ENCODE measurements at regions not wholly inside any gene's neighbourhood (a gene's known extent, or its start where the extent isn't known, plus 50 kb on each side); places are given as distances from the start of the nearest gene placed in this dataset.
"Not testable (repeated sequence)": the region's sequence is repeated elsewhere in the genome, so short reads cannot be mapped to it uniquely, and the experiment has no call there.

GRCh38 chr7:82517050-82517449, 73.5 kb upstream of the CACNA2D1 start:
- ATAC-seq (no peak), DNase-seq (no peak)
- Mint-ChIP-seq H3K9me3 (peaks cover 7% of the 10 kb centered on the region), H3K36me3 (ENCODE audit: insufficient read depth) (no peaks in the 10 kb centered on the region), H3K4me3 (no peak overlapping the region), H3K4me1 (ENCODE audit: low read depth) (no peaks in the 10 kb centered on the region), H3K27me3 (ENCODE audit: low read depth) (no peaks in the 10 kb centered on the region)

DNA sequence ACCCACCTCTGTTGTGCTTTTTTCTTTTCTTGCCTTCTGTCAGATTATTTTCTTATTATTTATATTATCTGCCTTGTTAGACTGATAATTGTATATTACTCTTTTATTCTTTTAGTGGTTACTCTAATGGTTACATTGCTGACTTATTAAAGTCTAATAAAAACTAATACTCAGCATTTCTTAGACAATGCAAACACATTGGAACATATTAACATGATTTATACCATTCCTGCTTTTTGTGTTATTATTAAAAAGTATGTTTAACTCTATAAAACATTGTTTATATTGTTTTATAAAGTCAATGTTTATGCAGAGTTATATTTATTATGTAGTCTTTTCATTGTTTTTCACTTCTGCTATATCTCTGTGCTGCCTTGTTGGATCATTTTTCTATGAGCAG, 68.0 kb upstream of the CACNA2D1 start:
- H3K4me3 Mint-ChIP-seq: no peak overlapping the region
- ATAC-seq (no peak), DNase-seq (no peak)
- H3K27me3 Mint-ChIP-seq (ENCODE audit: low read depth): no peaks in the 10 kb centered on the region
- no peaks in the 10 kb centered on the region for H3K36me3 Mint-ChIP-seq (ENCODE audit: insufficient read depth)
- peaks cover 2% of the 10 kb centered on the region for H3K9me3 Mint-ChIP-seq
- no peaks in the 10 kb centered on the region for H3K4me1 Mint-ChIP-seq (ENCODE audit: low read depth)

GRCh38 chr7:82507976-82508677, 64.5 kb upstream of the CACNA2D1 start:
- no peaks in the 10 kb centered on the region for H3K4me1 Mint-ChIP-seq (ENCODE audit: low read depth)
- DNase-seq (no peak), ATAC-seq (no peak)
- no peak overlapping the region for H3K4me3 Mint-ChIP-seq
- no peaks in the 10 kb centered on the region for H3K36me3 Mint-ChIP-seq (ENCODE audit: insufficient read depth)
- no peaks in the 10 kb centered on the region for H3K27me3 Mint-ChIP-seq (ENCODE audit: low read depth)
- peaks cover 6% of the 10 kb centered on the region for H3K9me3 Mint-ChIP-seq

GRCh38 chr7:82507365-82507975, 63.9 kb upstream of the CACNA2D1 start:
- ATAC-seq (no peak), DNase-seq (no peak)
- H3K4me1 Mint-ChIP-seq (ENCODE audit: low read depth): no peaks in the 10 kb centered on the region
- no peaks in the 10 kb centered on the region for H3K36me3 Mint-ChIP-seq (ENCODE audit: insufficient read depth)
- H3K4me3 Mint-ChIP-seq: no peak overlapping the region
- peaks cover 6% of the 10 kb centered on the region for H3K9me3 Mint-ChIP-seq
- H3K27me3 Mint-ChIP-seq (ENCODE audit: low read depth): no peaks in the 10 kb centered on the region

DNA sequence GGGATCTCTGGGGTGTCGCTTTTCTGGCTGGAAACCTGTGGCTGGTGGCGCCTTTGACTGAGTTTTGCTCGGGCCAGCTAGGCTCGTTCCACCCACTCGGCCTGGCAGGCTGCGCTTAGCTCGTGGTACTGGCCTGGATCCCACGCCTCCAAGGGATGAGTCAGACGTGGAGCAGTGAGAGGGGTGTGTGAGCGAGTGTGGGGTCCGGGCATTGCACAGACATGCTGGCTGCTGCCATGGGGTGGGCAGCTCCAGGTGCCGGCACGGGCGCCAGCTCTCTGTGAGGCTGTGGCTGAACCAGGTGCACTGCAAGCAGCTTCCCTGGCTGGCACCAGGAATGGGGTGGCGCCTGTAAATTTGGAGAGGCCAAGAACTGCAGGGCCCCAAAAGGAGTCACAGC, 63.1 kb upstream of the CACNA2D1 start:
- Mint-ChIP-seq H3K27me3 (ENCODE audit: low read depth) (no peaks in the 10 kb centered on the region), H3K4me1 (ENCODE audit: low read depth) (no peaks in the 10 kb centered on the region), H3K4me3 (no peak overlapping the region), H3K9me3 (peaks cover 11% of the 10 kb centered on the region), H3K36me3 (ENCODE audit: insufficient read depth) (no peaks in the 10 kb centered on the region)
- ATAC-seq: no peak
- DNase-seq: no peak

GRCh38 chr7:82506208-82506607, 62.6 kb upstream of the CACNA2D1 start:
- Mint-ChIP-seq H3K4me1 (ENCODE audit: low read depth) (no peaks in the 10 kb centered on the region), H3K9me3 (peaks cover 11% of the 10 kb centered on the region), H3K36me3 (ENCODE audit: insufficient read depth) (no peaks in the 10 kb centered on the region), H3K27me3 (ENCODE audit: low read depth) (no peaks in the 10 kb centered on the region), H3K4me3 (no peak overlapping the region)
- DNase-seq (no peak), ATAC-seq (no peak)

DNA sequence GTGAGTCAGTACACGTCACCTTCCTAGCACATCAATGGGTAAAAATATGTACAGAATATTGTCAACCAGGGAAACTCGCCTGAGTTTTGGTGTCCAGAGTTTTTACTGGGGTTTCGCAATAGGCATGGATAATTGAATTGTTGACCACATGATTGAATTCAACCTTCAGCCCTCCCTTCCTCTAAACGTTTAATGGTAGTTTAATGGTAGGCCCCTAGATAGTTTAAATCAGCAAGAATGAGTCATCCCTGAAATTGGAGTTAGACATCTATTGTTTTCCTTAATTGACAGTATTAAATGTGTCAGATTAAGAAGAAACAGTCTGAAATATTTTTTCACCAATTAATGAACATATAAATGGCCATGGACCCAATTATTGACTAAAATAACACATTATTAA, 57.8 kb upstream of the CACNA2D1 start:
- no peaks in the 10 kb centered on the region for H3K27me3 Mint-ChIP-seq (ENCODE audit: low read depth)
- no peaks in the 10 kb centered on the region for H3K4me1 Mint-ChIP-seq (ENCODE audit: low read depth)

DNA sequence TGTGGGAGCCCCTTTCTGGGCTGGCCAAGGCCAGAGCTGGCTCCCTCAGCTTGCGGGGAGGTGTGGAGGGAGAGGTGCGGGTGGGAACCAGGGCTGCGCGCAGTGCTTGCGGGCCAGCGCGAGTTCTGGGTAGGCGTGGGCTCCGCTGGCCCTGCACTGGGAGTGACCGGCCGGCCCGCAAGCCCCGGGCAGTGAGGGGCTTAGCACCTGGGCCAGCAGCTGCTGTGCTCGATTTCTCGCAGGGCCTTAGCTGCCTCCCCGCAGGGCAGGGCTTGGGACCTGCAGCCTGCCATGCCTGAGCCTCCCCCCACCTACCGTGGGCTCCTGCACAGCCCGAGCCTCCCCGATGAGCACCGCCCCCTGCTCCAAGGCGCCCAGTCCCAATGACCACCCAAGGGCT, 56.0 kb upstream of the CACNA2D1 start:
- ATAC-seq; H3K27me3 Mint-ChIP-seq (ENCODE audit: low read depth); H3K4me3 Mint-ChIP-seq; DNase-seq; H3K4me1 Mint-ChIP-seq (ENCODE audit: low read depth); H3K36me3 Mint-ChIP-seq (ENCODE audit: insufficient read depth): not testable (repeated sequence)
- peaks cover 11% of the 10 kb centered on the region for H3K9me3 Mint-ChIP-seq

More for the DNA sequence above, 57.8 kb upstream of the CACNA2D1 start:
- no peak overlapping the region for H3K4me3 Mint-ChIP-seq
- H3K36me3 Mint-ChIP-seq (ENCODE audit: insufficient read depth): no peaks in the 10 kb centered on the region
- peaks cover 11% of the 10 kb centered on the region for H3K9me3 Mint-ChIP-seq
- no peak for ATAC-seq
- DNase-seq: no peak

- Mint-ChIP-seq H3K9me3 (no peaks in the 10 kb centered on the region), H3K36me3 (ENCODE audit: insufficient read depth) (no peaks in the 10 kb centered on the region), H3K27me3 (ENCODE audit: low read depth) (peaks cover 3% of the 10 kb centered on the region), H3K4me3 (no peak overlapping the region), H3K4me1 (ENCODE audit: low read depth) (no peaks in the 10 kb centered on the region)
- ATAC-seq (no peak), DNase-seq (no peak)
Measured at GRCh38 chr7:82494420-82494819, 50.8 kb upstream of the CACNA2D1 start.
